ENCODE measurements at regions not wholly inside any gene's neighbourhood (a gene's known extent, or its start where the extent isn't known, plus 50 kb on each side); places are given as distances from the start of the nearest gene placed in this dataset.

DNA sequence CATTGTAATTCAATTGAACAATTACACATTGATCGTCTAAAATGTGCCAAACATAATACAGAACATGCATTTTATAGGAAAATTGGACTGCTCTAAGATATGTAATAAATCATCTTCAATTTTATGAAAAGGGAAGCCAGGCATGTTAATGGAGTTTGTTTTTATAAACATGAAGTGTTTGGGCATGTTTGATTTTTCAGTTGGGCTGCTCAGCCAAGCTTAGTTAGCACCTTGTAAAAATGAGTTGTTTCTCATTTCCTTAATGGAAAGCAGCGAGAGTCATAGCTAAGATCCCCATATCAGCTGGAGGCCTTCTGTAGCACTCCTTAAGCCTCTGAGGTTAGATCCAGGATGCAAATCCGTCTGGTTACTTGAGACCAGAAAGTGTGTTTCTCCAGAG lies 422.3 kb downstream of the SPRY2 start:
- Histone ChIP-seq H3K9me2 (replicated peaks; ENCODE audit: insufficient read depth, low read length) (no peaks in the 10 kb centered on the region), H3K36me3 (ENCODE audit: low read length) (no peaks in the 10 kb centered on the region), H3K4me2 (ENCODE audit: low read depth, low read length, poor library complexity, severe bottlenecking) (no peak overlapping the region), H3K79me2 (ENCODE audit: insufficient read depth, low read length) (no peaks in the 10 kb centered on the region), H4K20me1 (ENCODE audit: low read depth, low read length) (no peaks in the 10 kb centered on the region), H3K27ac (ENCODE audit: low read depth, low read length) (no peak overlapping the region), H3K9ac (ENCODE audit: low read length) (no peak overlapping the region), H3K9me3 (ENCODE audit: insufficient read depth, low read length) (no peaks in the 10 kb centered on the region), H3K27me3 (ENCODE audit: low read length) (no peaks in the 10 kb centered on the region), H3F3A (ENCODE audit: insufficient read depth) (no peaks in the 10 kb centered on the region), H2AFZ (ENCODE audit: low read depth, low read length, severe bottlenecking) (no peak overlapping the region), H3K4me3 (ENCODE audit: insufficient read depth, low read length, poor library complexity, severe bottlenecking) (no peak overlapping the region)
- TF ChIP-seq CTCF (IDR thresholded peaks at IDR 0.05; ENCODE audit: insufficient read depth, low read length, poor library complexity, severe bottlenecking) (no peak), EZH2phosphoT487 (conservative IDR thresholded peaks at IDR 0.05; ENCODE audit: low read length) (no peak)

GRCh38 chr13:79917628-79918027 lies 423.3 kb downstream of the SPRY2 start:
- H3K4me2 ChIP-seq (ENCODE audit: low read depth, low read length, poor library complexity, severe bottlenecking): no peak overlapping the region
- H3K9ac ChIP-seq (ENCODE audit: low read length): no peak overlapping the region
- H2AFZ ChIP-seq (ENCODE audit: low read depth, low read length, severe bottlenecking): no peak overlapping the region
- H3K9me3 ChIP-seq (ENCODE audit: insufficient read depth, low read length): no peaks in the 10 kb centered on the region
- no peaks in the 10 kb centered on the region for H3K36me3 ChIP-seq (ENCODE audit: low read length)
- H4K20me1 ChIP-seq (ENCODE audit: low read depth, low read length): no peaks in the 10 kb centered on the region
- no peaks in the 10 kb centered on the region for H3K9me2 ChIP-seq (replicated peaks; ENCODE audit: insufficient read depth, low read length)
- no peaks in the 10 kb centered on the region for H3K79me2 ChIP-seq (ENCODE audit: insufficient read depth, low read length)
- no peak overlapping the region for H3K27ac ChIP-seq (ENCODE audit: low read depth, low read length)
- H3K27me3 ChIP-seq (ENCODE audit: low read length): no peaks in the 10 kb centered on the region
- H3F3A ChIP-seq (ENCODE audit: insufficient read depth): no peaks in the 10 kb centered on the region
- H3K4me3 ChIP-seq (ENCODE audit: insufficient read depth, low read length, poor library complexity, severe bottlenecking): no peak overlapping the region
- no peak for TF ChIP-seq EZH2phosphoT487 (conservative IDR thresholded peaks at IDR 0.05; ENCODE audit: low read length)

GRCh38 chr13:79915114-79915811 lies 425.7 kb downstream of the SPRY2 start:
- Histone ChIP-seq H3K27ac (ENCODE audit: low read depth, low read length) (no peak overlapping the region), H3K9me2 (replicated peaks; ENCODE audit: insufficient read depth, low read length) (no peaks in the 10 kb centered on the region), H3K4me3 (ENCODE audit: insufficient read depth, low read length, poor library complexity, severe bottlenecking) (no peak overlapping the region), H4K20me1 (ENCODE audit: low read depth, low read length) (no peaks in the 10 kb centered on the region), H3F3A (ENCODE audit: insufficient read depth) (no peaks in the 10 kb centered on the region), H3K9ac (ENCODE audit: low read length) (no peak overlapping the region), H3K4me2 (ENCODE audit: low read depth, low read length, poor library complexity, severe bottlenecking) (no peak overlapping the region), H3K36me3 (ENCODE audit: low read length) (no peaks in the 10 kb centered on the region), H3K9me3 (ENCODE audit: insufficient read depth, low read length) (no peaks in the 10 kb centered on the region), H3K79me2 (ENCODE audit: insufficient read depth, low read length) (no peaks in the 10 kb centered on the region), H2AFZ (ENCODE audit: low read depth, low read length, severe bottlenecking) (no peak overlapping the region), H3K27me3 (ENCODE audit: low read length) (no peaks in the 10 kb centered on the region)
- TF ChIP-seq CTCF (IDR thresholded peaks at IDR 0.05; ENCODE audit: insufficient read depth, low read length, poor library complexity, severe bottlenecking) (no peak), EZH2phosphoT487 (conservative IDR thresholded peaks at IDR 0.05; ENCODE audit: low read length) (no peak)

DNA sequence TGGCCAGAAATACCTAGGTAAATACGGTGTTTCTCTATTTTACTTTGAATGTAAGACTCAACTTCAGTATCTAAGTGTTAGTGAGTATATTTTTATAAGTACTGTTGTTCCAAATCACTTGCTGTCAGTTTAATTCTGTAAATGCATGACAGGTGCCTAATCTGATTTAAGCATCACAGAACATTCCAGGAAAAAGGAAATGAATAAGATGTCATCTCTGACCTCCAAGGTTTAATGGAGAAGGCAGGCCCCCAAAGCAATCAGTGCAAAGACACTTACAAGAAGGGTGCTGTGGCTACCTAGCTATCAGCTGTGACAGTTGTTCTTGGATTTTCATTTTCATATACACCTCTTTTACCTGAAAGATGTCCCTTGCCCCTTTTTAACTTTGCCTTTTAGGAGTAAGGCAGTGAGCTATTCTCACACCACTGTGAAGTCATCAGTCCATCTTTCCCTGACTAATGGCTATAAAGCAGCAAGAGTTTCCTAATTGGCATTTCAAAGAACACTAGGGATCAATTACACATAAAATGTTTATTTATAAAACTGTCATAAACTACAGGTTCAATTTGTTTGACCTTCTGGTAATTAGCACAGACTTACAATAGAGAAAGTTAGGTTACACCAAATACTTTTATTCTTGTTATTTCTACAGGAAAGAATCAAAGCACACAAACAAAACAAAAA lies 427.6 kb downstream of the SPRY2 start:
- Histone ChIP-seq H2AFZ (ENCODE audit: low read depth, low read length, severe bottlenecking) (no peak overlapping the region), H3K9me3 (ENCODE audit: insufficient read depth, low read length) (no peaks in the 10 kb centered on the region), H4K20me1 (ENCODE audit: low read depth, low read length) (no peaks in the 10 kb centered on the region), H3K9me2 (replicated peaks; ENCODE audit: insufficient read depth, low read length) (no peaks in the 10 kb centered on the region), H3K27me3 (ENCODE audit: low read length) (no peaks in the 10 kb centered on the region), H3K4me3 (ENCODE audit: insufficient read depth, low read length, poor library complexity, severe bottlenecking) (no peak overlapping the region), H3K36me3 (ENCODE audit: low read length) (no peaks in the 10 kb centered on the region), H3K9ac (ENCODE audit: low read length) (no peak overlapping the region), H3K79me2 (ENCODE audit: insufficient read depth, low read length) (no peaks in the 10 kb centered on the region), H3K4me2 (ENCODE audit: low read depth, low read length, poor library complexity, severe bottlenecking) (no peak overlapping the region), H3K27ac (ENCODE audit: low read depth, low read length) (no peak overlapping the region), H3F3A (ENCODE audit: insufficient read depth) (no peaks in the 10 kb centered on the region)
- TF ChIP-seq CTCF (IDR thresholded peaks at IDR 0.05; ENCODE audit: insufficient read depth, low read length, poor library complexity, severe bottlenecking) (no peak), EZH2phosphoT487 (conservative IDR thresholded peaks at IDR 0.05; ENCODE audit: low read length) (no peak)

All from SU-DHL-6 (cell line).